ENCODE measurements at regions not wholly inside any gene's neighbourhood (a gene's known extent, or its start where the extent isn't known, plus 50 kb on each side); places are given as distances from the start of the nearest gene placed in this dataset.

- no peak overlapping the region for H3K4me3 ChIP-seq (ENCODE audit: low read length, poor library complexity, severe bottlenecking)
- H2AFZ ChIP-seq (ENCODE audit: low read length), result no peak overlapping the region
- no peaks in the 10 kb centered on the region for H3K9me2 ChIP-seq (replicated peaks; ENCODE audit: low read depth, low read length)
- TF ChIP-seq CTCF (conservative IDR thresholded peaks at IDR 0.05; ENCODE audit: low read length) (no peak), EZH2phosphoT487 (IDR thresholded peaks at IDR 0.05; ENCODE audit: borderline replicate concordance) (no peak)
- no peak overlapping the region for H3K9ac ChIP-seq (ENCODE audit: low read depth, low read length, poor library complexity, severe bottlenecking)
- no peaks in the 10 kb centered on the region for H3K79me2 ChIP-seq (ENCODE audit: insufficient read depth, low read length)
- H3K4me2 ChIP-seq (ENCODE audit: low read depth, low read length, poor library complexity, severe bottlenecking), result no peak overlapping the region
- H3F3A ChIP-seq (ENCODE audit: low read depth), result no peaks in the 10 kb centered on the region
- H4K20me1 ChIP-seq (ENCODE audit: insufficient read depth, low read length, poor library complexity, severe bottlenecking), result no peaks in the 10 kb centered on the region
- no peaks in the 10 kb centered on the region for H3K4me1 ChIP-seq (ENCODE audit: insufficient read depth, low read length, poor library complexity, severe bottlenecking)
- H3K36me3 ChIP-seq (ENCODE audit: insufficient read depth, low read length), result no peaks in the 10 kb centered on the region
- no peaks in the 10 kb centered on the region for H3K27me3 ChIP-seq (ENCODE audit: insufficient read depth, low read length, poor library complexity, severe bottlenecking)
- H3K9me3 ChIP-seq (ENCODE audit: insufficient read depth, low read depth, low read length), result no peaks in the 10 kb centered on the region
Observed at GRCh38 chr4:16989371-16989770, 90.9 kb upstream of the LDB2 start.

GRCh38 chr4:16988814-16989213 lies 90.4 kb upstream of the LDB2 start:
- Histone ChIP-seq H3K9ac (ENCODE audit: low read depth, low read length, poor library complexity, severe bottlenecking) (no peak overlapping the region), H3K4me1 (ENCODE audit: insufficient read depth, low read length, poor library complexity, severe bottlenecking) (no peaks in the 10 kb centered on the region), H3K36me3 (ENCODE audit: insufficient read depth, low read length) (no peaks in the 10 kb centered on the region), H2AFZ (ENCODE audit: low read length) (no peak overlapping the region), H3F3A (ENCODE audit: low read depth) (no peaks in the 10 kb centered on the region), H3K4me2 (ENCODE audit: low read depth, low read length, poor library complexity, severe bottlenecking) (no peak overlapping the region), H3K4me3 (ENCODE audit: low read length, poor library complexity, severe bottlenecking) (no peak overlapping the region), H3K79me2 (ENCODE audit: insufficient read depth, low read length) (no peaks in the 10 kb centered on the region), H3K27me3 (ENCODE audit: insufficient read depth, low read length, poor library complexity, severe bottlenecking) (no peaks in the 10 kb centered on the region), H3K9me3 (ENCODE audit: insufficient read depth, low read depth, low read length) (no peaks in the 10 kb centered on the region), H4K20me1 (ENCODE audit: insufficient read depth, low read length, poor library complexity, severe bottlenecking) (no peaks in the 10 kb centered on the region), H3K9me2 (replicated peaks; ENCODE audit: low read depth, low read length) (no peaks in the 10 kb centered on the region)
- TF ChIP-seq EZH2phosphoT487 (IDR thresholded peaks at IDR 0.05; ENCODE audit: borderline replicate concordance) (no peak), CTCF (conservative IDR thresholded peaks at IDR 0.05; ENCODE audit: low read length) (no peak)

GRCh38 chr4:16977081-16977480 lies 78.6 kb upstream of the LDB2 start:
- no peak for TF ChIP-seq EZH2phosphoT487 (IDR thresholded peaks at IDR 0.05; ENCODE audit: borderline replicate concordance)
- TF ChIP-seq CTCF (conservative IDR thresholded peaks at IDR 0.05; ENCODE audit: low read length), result no peak
- Histone ChIP-seq H3K79me2 (ENCODE audit: insufficient read depth, low read length) (no peaks in the 10 kb centered on the region), H3K4me1 (ENCODE audit: insufficient read depth, low read length, poor library complexity, severe bottlenecking) (no peaks in the 10 kb centered on the region), H4K20me1 (ENCODE audit: insufficient read depth, low read length, poor library complexity, severe bottlenecking) (no peaks in the 10 kb centered on the region), H3F3A (ENCODE audit: low read depth) (no peaks in the 10 kb centered on the region), H3K9ac (ENCODE audit: low read depth, low read length, poor library complexity, severe bottlenecking) (no peak overlapping the region), H3K9me2 (replicated peaks; ENCODE audit: low read depth, low read length) (no peaks in the 10 kb centered on the region), H2AFZ (ENCODE audit: low read length) (no peak overlapping the region), H3K4me3 (ENCODE audit: low read length, poor library complexity, severe bottlenecking) (no peak overlapping the region), H3K4me2 (ENCODE audit: low read depth, low read length, poor library complexity, severe bottlenecking) (no peak overlapping the region), H3K36me3 (ENCODE audit: insufficient read depth, low read length) (no peaks in the 10 kb centered on the region), H3K27me3 (ENCODE audit: insufficient read depth, low read length, poor library complexity, severe bottlenecking) (no peaks in the 10 kb centered on the region), H3K9me3 (ENCODE audit: insufficient read depth, low read depth, low read length) (no peaks in the 10 kb centered on the region)

Measured in Loucy (cell line).